H9 (cell line): ENCODE measurements at regions not wholly inside any gene's neighbourhood (a gene's known extent, or its start where the extent isn't known, plus 50 kb on each side); places are given as distances from the start of the nearest gene placed in this dataset.

Source experiments
- DNase-seq: peaks from one replicate; pipeline ENCODE4 v3.0.0-alpha.2; 2017
- H2AFZ ChIP-seq: one replicate; pipeline ENCODE4 v1.6.1; 2013; ENCODE audit warnings: mild to moderate bottlenecking, low read length, control low read depth, moderate library complexity
- H2AK5ac ChIP-seq: 2 replicates; pipeline ENCODE4 v1.6.1; 2013; ENCODE audit warnings: low read length, control low read depth, mixed read lengths; ENCODE audit not compliant: insufficient read length
- H2BK120ac ChIP-seq: one replicate; pipeline ENCODE4 v1.6.1; 2013; ENCODE audit warnings: low read depth, mild to moderate bottlenecking, low read length, control low read depth, inconsistent platforms; ENCODE audit not compliant: poor library complexity, severe bottlenecking
- H2BK12ac ChIP-seq: 2 replicates; pipeline ENCODE4 v1.6.1; 2013; ENCODE audit warnings: low read length, control low read depth, mixed read lengths, low read depth; ENCODE audit not compliant: insufficient read length
- H2BK15ac ChIP-seq: 2 replicates; pipeline ENCODE4 v1.6.1; 2013; ENCODE audit warnings: low read depth, low read length, control low read depth
- H2BK20ac ChIP-seq: one replicate; pipeline ENCODE4 v1.6.1; 2013; ENCODE audit warnings: low read depth, mild to moderate bottlenecking, low read length, control low read depth, inconsistent platforms; ENCODE audit not compliant: poor library complexity, severe bottlenecking
- H2BK5ac ChIP-seq: 2 replicates; pipeline ENCODE4 v1.6.1; 2013; ENCODE audit warnings: low read length, control low read depth, mixed read lengths; ENCODE audit not compliant: insufficient read length
- H3K14ac ChIP-seq: 2 replicates; pipeline ENCODE4 v1.6.1; 2013; ENCODE audit warnings: low read length, control low read depth; ENCODE audit not compliant: insufficient read depth
- H3K18ac ChIP-seq: 2 replicates; pipeline ENCODE4 v1.6.1; 2013; ENCODE audit warnings: low read depth, mild to moderate bottlenecking, mixed read lengths, low read length, control low read depth; ENCODE audit not compliant: insufficient read length
- H3K23ac ChIP-seq: 2 replicates; pipeline ENCODE4 v1.6.1; 2013; ENCODE audit warnings: low read length, control low read depth, mixed read lengths, low read depth; ENCODE audit not compliant: insufficient read length
- H3K23me2 ChIP-seq: 2 replicates; pipeline ENCODE4 v1.6.1; 2013; ENCODE audit warnings: low read depth, mild to moderate bottlenecking, mixed read lengths, low read length, control low read depth; ENCODE audit not compliant: insufficient read length, poor library complexity, severe bottlenecking
- H3K27ac ChIP-seq: 2 replicates; pipeline ENCODE4 v1.5.1; 2013; ENCODE audit warnings: low read length, control low read depth, mixed read lengths, low read depth; ENCODE audit not compliant: insufficient read length
- H3K27me3 ChIP-seq: 2 replicates; pipeline ENCODE4 v1.6.1; 2013; ENCODE audit warnings: low read length, control low read depth, inconsistent platforms; ENCODE audit not compliant: insufficient read depth
- H3K4ac ChIP-seq: 2 replicates; pipeline ENCODE4 v1.6.1; 2013; ENCODE audit warnings: low read depth, mild to moderate bottlenecking, control low read depth, inconsistent platforms, low read length, moderate library complexity
- H3K4me1 ChIP-seq: 2 replicates; pipeline ENCODE4 v1.6.1; 2013; ENCODE audit warnings: low read length, control low read depth, inconsistent platforms; ENCODE audit not compliant: insufficient read depth
- H3K4me2 ChIP-seq: 2 replicates; pipeline ENCODE4 v1.6.1; 2013; ENCODE audit warnings: low read length, control low read depth, mixed read lengths; ENCODE audit not compliant: insufficient read length, insufficient read depth
- H3K56ac ChIP-seq: 2 replicates; pipeline ENCODE4 v1.6.1; 2013; ENCODE audit warnings: low read depth, mild to moderate bottlenecking, mixed read lengths, low read length, control low read depth; ENCODE audit not compliant: insufficient read length
- H3K79me1 ChIP-seq: 2 replicates; pipeline ENCODE4 v1.6.1; 2013; ENCODE audit warnings: low read depth, mild to moderate bottlenecking, moderate library complexity, low read length, control low read depth, inconsistent platforms; ENCODE audit not compliant: insufficient read depth, poor library complexity, severe bottlenecking
- H3K79me2 ChIP-seq: 2 replicates; pipeline ENCODE4 v1.6.1; 2013; ENCODE audit warnings: low read length, control low read depth, inconsistent platforms; ENCODE audit not compliant: insufficient read depth
- H3K9ac ChIP-seq: 2 replicates; pipeline ENCODE4 v1.6.1; 2013; ENCODE audit warnings: low read length, control low read depth, mixed read lengths; ENCODE audit not compliant: insufficient read length; ENCODE audit errors: extremely low read depth
- H3K9me3 ChIP-seq: one replicate; pipeline ENCODE4 v1.6.1; 2013; ENCODE audit warnings: low read depth, low read length, inconsistent platforms; ENCODE audit not compliant: control insufficient read depth
- H3T11ph ChIP-seq: one replicate; pipeline ENCODE4 v1.6.1; 2013; ENCODE audit warnings: mild to moderate bottlenecking, low read length, control low read depth, inconsistent platforms
- H4K20me1 ChIP-seq: one replicate; pipeline ENCODE4 v1.6.1; 2013; ENCODE audit not compliant: control insufficient read depth, insufficient read length, insufficient read depth
- H4K5ac ChIP-seq: 2 replicates; pipeline ENCODE4 v1.6.1; 2013; ENCODE audit warnings: low read depth, mild to moderate bottlenecking, mixed read lengths, low read length, control low read depth; ENCODE audit not compliant: insufficient read length
- H4K8ac ChIP-seq: replicated peaks from 2 replicates; pipeline ENCODE4 v1.6.1; 2013; ENCODE audit warnings: low read length, control low read depth, mixed read lengths, low read depth; ENCODE audit not compliant: insufficient read length
- H4K91ac ChIP-seq: 2 replicates; pipeline ENCODE4 v1.6.1; 2013; ENCODE audit warnings: low read depth, mild to moderate bottlenecking, moderate library complexity, mixed read lengths, low read length, control low read depth; ENCODE audit not compliant: insufficient read length
- H3K27ac Mint-ChIP-seq, 3 experiments: 2 replicates in 2 of 3; 3 replicates in 1 of 3; pipeline ENCODE4 v1.8.0; 2020 to 2021; ENCODE audit warnings: mixed read lengths in 3 of 3, mild to moderate bottlenecking in 1 of 3, moderate library complexity in 1 of 3
- H3K27me3 Mint-ChIP-seq: 2 replicates; pipeline ENCODE4 v1.8.0; 2021; ENCODE audit warnings: low read depth, mild to moderate bottlenecking, moderate library complexity, mixed read lengths
- H3K36me3 Mint-ChIP-seq, 3 experiments: 2 replicates in 2 of 3; 3 replicates in 1 of 3; pipeline ENCODE4 v1.8.0; 2020 to 2021; ENCODE audit warnings: low read depth in 3 of 3, mixed read lengths in 3 of 3; ENCODE audit not compliant: insufficient read depth in 1 of 3
- H3K4me1 Mint-ChIP-seq, 2 experiments: 2 replicates each; pipeline ENCODE4 v1.8.0; 2020; ENCODE audit warnings: mixed read lengths in 2 of 2
- H3K4me3 Mint-ChIP-seq, 2 experiments: 2 replicates in 1 of 2; 3 replicates in 1 of 2; pipeline ENCODE4 v1.8.0; 2020 to 2021; ENCODE audit warnings: mild to moderate bottlenecking in 2 of 2, mixed read lengths in 2 of 2, moderate library complexity in 1 of 2
- H3K9me3 Mint-ChIP-seq, 2 experiments: 2 replicates in 1 of 2; 3 replicates in 1 of 2; pipeline ENCODE4 v1.8.0; 2020; ENCODE audit warnings: mild to moderate bottlenecking in 2 of 2, mixed read lengths in 2 of 2, moderate library complexity in 1 of 2
- CTCF ChIP-seq: fragments of 200-600 bp; sonication (generic); conservative IDR thresholded peaks from 3 replicates; pipeline ENCODE4 v1.8.0; 2021; ENCODE audit warnings: antibody characterized with exemption, mild to moderate bottlenecking
- WGBS: extraction: QIAGEN DNeasy Blood & Tissue Kit; methylation state at CpG from one replicate; pipeline ENCODE4 v1.1.7; 2013; ENCODE audit warnings: missing lambda C conversion rate, low lambda C conversion rate, mixed read lengths; ENCODE audit not compliant: insufficient read length; ENCODE audit errors: extremely low coverage; 5-methylcytosine and 5-hydroxymethylcytosine counted together

- Histone ChIP-seq H2AFZ (no peak overlapping the region), H3K14ac (no peak overlapping the region), H4K8ac (no peak overlapping the region), H2BK12ac (no peak overlapping the region), H3K56ac (no peak overlapping the region), H4K91ac (no peak overlapping the region), H3T11ph (no peak overlapping the region), H3K9ac (no peak overlapping the region), H3K4me2 (no peak overlapping the region), H2AK5ac (no peak overlapping the region), H2BK15ac (no peak overlapping the region), H2BK120ac (no peak overlapping the region), H4K5ac (no peak overlapping the region), H3K9me3 (no peaks in the 10 kb centered on the region), H2BK20ac (no peak overlapping the region), H3K27ac (no peak overlapping the region), H3K18ac (no peak overlapping the region), H3K23ac (no peak overlapping the region), H3K79me2 (no peaks in the 10 kb centered on the region), H3K23me2 (no peaks in the 10 kb centered on the region), H3K79me1 (no peaks in the 10 kb centered on the region), H2BK5ac (no peak overlapping the region), H3K4me1 (no peaks in the 10 kb centered on the region), H3K4ac (no peak overlapping the region), H3K27me3 (no peaks in the 10 kb centered on the region), H4K20me1 (no peaks in the 10 kb centered on the region)
- H3K4me3 Mint-ChIP-seq: no peak overlapping the region
- peaks cover 0 to 8% (median 0%) of the 10 kb centered on the region in 3 experiments; a peak in 3 of 7 replicates for H3K36me3 Mint-ChIP-seq
- peaks cover 3 to 12% of the 10 kb centered on the region in 2 experiments; a peak in 4 of 5 replicates for H3K9me3 Mint-ChIP-seq
- no peak for DNase-seq
- no peak for TF ChIP-seq CTCF
- no CpG with 5 or more reads among the region's 1 CpG for WGBS
- H3K27me3 Mint-ChIP-seq: no peaks in the 10 kb centered on the region
- H3K4me1 Mint-ChIP-seq: no peaks in the 10 kb centered on the region
- H3K27ac Mint-ChIP-seq: no peak overlapping the region
These were observed 150.6 kb upstream of the ATP10B start for GRCh38 chr5:161002571-161003074.
